GM10266 (cell line): ENCODE measurements at regions not wholly inside any gene's neighbourhood (a gene's known extent, or its start where the extent isn't known, plus 50 kb on each side); places are given as distances from the start of the nearest gene placed in this dataset.

Experiments used
- DNase-seq: peaks from one replicate; pipeline ENCODE4 v3.0.0; 2012; ENCODE audit errors: extremely low spot score
- TF ChIP-seq, protein P1 (sequence below): IDR thresholded peaks from 2 replicates; pipeline ENCODE4 v1.5.1; 2012; ENCODE audit warnings: mild to moderate bottlenecking, low read depth; ENCODE audit not compliant: control insufficient read depth, insufficient read depth; ENCODE audit errors: missing control alignments

GRCh38 chr7:31448649-31449048 lies 65.2 kb upstream of the ITPRID1 start:
- TF ChIP-seq, protein P1, sequence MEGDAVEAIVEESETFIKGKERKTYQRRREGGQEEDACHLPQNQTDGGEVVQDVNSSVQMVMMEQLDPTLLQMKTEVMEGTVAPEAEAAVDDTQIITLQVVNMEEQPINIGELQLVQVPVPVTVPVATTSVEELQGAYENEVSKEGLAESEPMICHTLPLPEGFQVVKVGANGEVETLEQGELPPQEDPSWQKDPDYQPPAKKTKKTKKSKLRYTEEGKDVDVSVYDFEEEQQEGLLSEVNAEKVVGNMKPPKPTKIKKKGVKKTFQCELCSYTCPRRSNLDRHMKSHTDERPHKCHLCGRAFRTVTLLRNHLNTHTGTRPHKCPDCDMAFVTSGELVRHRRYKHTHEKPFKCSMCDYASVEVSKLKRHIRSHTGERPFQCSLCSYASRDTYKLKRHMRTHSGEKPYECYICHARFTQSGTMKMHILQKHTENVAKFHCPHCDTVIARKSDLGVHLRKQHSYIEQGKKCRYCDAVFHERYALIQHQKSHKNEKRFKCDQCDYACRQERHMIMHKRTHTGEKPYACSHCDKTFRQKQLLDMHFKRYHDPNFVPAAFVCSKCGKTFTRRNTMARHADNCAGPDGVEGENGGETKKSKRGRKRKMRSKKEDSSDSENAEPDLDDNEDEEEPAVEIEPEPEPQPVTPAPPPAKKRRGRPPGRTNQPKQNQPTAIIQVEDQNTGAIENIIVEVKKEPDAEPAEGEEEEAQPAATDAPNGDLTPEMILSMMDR = no peak

GRCh38 chr7:31455844-31456243 lies 58.0 kb upstream of the ITPRID1 start:
- TF ChIP-seq, protein P1 = no peak
- no peak for DNase-seq

More at GRCh38 chr7:31448649-31449048, 65.2 kb upstream of the ITPRID1 start:
- DNase-seq = no peak

GRCh38 chr7:31456646-31457368 lies 57.1 kb upstream of the ITPRID1 start:
- TF ChIP-seq, protein P1 = no peak
- no peak for DNase-seq

GRCh38 chr7:31457551-31457950 lies 56.3 kb upstream of the ITPRID1 start:
- TF ChIP-seq, protein P1 = no peak
- no peak for DNase-seq

GRCh38 chr7:31458203-31458602 lies 55.7 kb upstream of the ITPRID1 start:
- DNase-seq = no peak
- TF ChIP-seq, protein P1 = no peak

DNA sequence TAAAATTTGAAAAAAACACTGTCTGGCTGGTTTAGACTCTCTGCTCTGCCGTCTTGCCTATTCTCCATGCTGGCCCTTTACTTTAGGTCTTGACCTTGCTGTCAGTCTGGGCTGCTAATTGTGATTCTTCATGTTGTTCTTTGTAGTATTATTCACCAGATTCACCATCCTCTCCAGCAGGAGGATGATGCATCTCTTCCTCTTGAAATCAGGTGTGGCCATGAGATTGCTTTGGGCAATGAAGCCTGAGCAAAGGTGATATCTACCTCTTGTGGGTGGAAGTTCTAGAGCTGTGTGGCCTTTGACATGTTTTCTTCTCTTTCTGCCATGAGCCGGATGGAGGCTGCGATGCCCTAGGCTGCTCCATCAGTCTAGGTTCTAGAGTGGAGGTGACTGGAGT lies 51.3 kb upstream of the ITPRID1 start:
- no peak for DNase-seq

More for the DNA sequence above, 51.3 kb upstream of the ITPRID1 start:
- TF ChIP-seq, protein P1 = no peak
